GM12873 (cell line): ENCODE measurements at regions not wholly inside any gene's neighbourhood (a gene's known extent, or its start where the extent isn't known, plus 50 kb on each side); places are given as distances from the start of the nearest gene placed in this dataset.

Experiments
- CTCF ChIP-seq: IDR thresholded peaks from 2 replicates; pipeline ENCODE4 v1.5.1; 2012; ENCODE audit warnings: low read depth, mild to moderate bottlenecking, moderate library complexity, low read length, control low read depth; ENCODE audit not compliant: insufficient read depth; ENCODE audit errors: missing control alignments

DNA sequence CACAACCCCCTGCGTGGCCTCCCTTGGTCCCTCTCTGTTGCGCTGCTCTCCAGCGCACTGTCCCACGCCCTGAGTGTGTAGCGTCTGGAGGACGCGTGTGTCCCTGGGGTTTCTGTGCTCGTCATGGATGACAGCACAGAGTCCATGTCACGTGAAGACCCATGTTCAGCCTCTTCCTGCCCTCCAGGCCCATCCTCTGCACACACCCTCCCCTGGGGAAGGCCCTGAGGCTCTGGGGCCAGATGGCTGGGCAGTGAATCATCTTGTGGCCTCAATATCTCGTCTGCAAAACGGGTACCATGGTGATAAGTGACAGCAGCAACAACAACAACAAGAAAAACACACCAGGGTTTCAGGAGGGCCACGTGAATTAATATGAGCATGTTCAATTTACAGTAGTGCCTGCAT lies 71.5 kb upstream of the ARHGEF7 start:
- TF ChIP-seq CTCF = no peak

GRCh38 chr13:111042661-111043226 lies 72.4 kb upstream of the ARHGEF7 start:
- no peak for TF ChIP-seq CTCF

- TF ChIP-seq CTCF = no peak
These were observed 74.3 kb upstream of the ARHGEF7 start for GRCh38 chr13:111040830-111041229.

DNA sequence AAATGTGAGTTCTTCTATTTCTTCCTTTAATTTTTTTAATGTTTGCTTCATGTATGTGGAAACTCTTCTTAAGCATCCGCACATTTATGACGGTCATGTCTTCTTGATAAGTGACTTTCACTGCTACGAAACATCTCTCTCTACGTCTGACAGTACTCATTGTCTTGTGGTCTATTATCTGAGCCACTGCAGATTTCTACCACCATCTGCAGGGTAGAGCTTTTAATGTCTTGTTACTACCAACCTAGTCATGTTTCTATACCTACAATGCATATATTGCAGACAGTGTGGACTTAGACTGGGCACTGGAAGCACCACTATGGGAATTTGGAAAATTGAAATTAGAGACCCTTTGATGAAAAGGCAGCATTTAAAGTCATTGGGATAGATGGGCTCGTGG lies 75.4 kb upstream of the ARHGEF7 start:
- no peak for TF ChIP-seq CTCF

DNA sequence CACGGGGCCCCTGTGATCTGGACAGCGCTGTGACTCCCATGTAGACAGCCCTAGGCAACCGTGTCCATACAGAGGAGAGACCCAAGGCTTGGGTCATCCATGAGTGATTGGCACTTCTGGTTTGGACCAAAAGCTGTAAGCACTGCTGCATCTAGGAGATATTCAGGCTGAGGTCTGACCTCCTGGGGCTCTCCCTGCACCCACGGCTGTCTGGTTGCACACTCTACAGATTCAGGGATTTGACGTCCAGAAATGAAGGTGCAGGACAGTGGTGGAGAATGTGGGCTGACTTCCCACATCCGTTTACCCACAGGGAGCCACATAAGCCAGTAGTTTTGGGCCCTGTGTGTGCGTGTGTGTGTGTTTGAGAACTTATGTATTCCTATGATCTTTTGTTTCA lies 76.2 kb upstream of the ARHGEF7 start:
- TF ChIP-seq CTCF = no peak

DNA sequence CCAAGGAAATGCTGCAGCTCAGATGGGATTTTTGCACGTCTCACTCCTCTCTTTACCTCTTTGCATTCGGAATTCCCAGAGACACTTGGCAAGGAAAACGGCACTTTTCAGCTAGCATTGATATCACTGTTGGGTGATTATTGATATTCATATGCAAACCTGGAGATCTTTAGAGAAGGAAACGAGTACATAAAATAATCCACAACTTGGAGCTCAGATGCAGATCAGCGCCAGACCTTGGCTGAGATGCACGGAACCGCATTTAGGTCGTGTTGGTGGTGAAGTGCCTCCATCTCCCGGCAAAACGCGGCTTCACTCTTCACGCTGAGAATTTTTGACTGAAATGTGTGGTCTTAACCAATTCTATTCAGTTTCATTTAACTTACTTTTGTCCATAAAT lies 77.2 kb upstream of the ARHGEF7 start:
- TF ChIP-seq CTCF = no peak

GRCh38 chr13:111036665-111037064 lies 78.4 kb upstream of the ARHGEF7 start:
- TF ChIP-seq CTCF = no peak

GRCh38 chr13:111035861-111036260 lies 79.2 kb upstream of the ARHGEF7 start:
- TF ChIP-seq CTCF = no peak
